Mesodermal cell (in vitro differentiated cells): ENCODE measurements at regions not wholly inside any gene's neighbourhood (a gene's known extent, or its start where the extent isn't known, plus 50 kb on each side); places are given as distances from the start of the nearest gene placed in this dataset.

Experiments used
- H3K27ac ChIP-seq: 2 replicates; pipeline ENCODE4 v1.7.0; 2013; ENCODE audit warnings: mild to moderate bottlenecking, low read depth, low read length, moderate library complexity; ENCODE audit not compliant: severe bottlenecking
- H3K36me3 ChIP-seq: 2 replicates; pipeline ENCODE4 v1.7.1; 2013; ENCODE audit warnings: mild to moderate bottlenecking, low read length, moderate library complexity; ENCODE audit not compliant: control insufficient read depth, insufficient read depth
- H3K4me1 ChIP-seq: one replicate; pipeline ENCODE4 v1.7.1; 2013; ENCODE audit warnings: mild to moderate bottlenecking, low read length; ENCODE audit not compliant: insufficient read depth, control insufficient read depth, poor library complexity, severe bottlenecking
- H3K4me3 ChIP-seq: 2 replicates; pipeline ENCODE4 v1.7.0; 2013; ENCODE audit warnings: low read length, control low read depth, mild to moderate bottlenecking; ENCODE audit not compliant: insufficient read depth, poor library complexity, severe bottlenecking; ENCODE audit errors: extremely low read depth
- H3K9me3 ChIP-seq: 2 replicates; pipeline ENCODE4 v1.7.1; 2013; ENCODE audit warnings: mild to moderate bottlenecking, low read length, moderate library complexity; ENCODE audit not compliant: control insufficient read depth
- WGBS, 2 experiments: methylation state at CpG; one replicate each; pipeline ENCODE4 v1.1.5; 2013; ENCODE audit warnings: missing lambda C conversion rate in 2 of 2; ENCODE audit not compliant: insufficient coverage in 2 of 2; 5-methylcytosine and 5-hydroxymethylcytosine counted together

DNA sequence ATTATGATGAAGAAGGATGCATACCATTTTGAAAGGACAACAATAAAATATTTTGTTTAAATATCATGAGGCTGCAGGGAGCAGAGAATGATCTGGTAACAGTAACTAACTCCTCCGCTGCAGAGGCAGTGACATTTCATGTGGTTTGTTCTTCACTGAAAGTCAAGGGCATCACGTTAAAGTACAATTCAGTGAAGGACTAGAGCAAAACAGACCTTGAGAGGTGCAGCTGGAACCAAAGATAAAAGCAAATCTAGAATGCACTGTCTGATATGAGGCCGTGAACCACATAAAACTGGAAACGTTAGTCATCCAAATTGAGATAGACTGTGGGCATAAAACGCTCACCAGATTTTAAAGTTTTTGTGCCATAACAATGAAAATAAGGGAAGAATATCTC, 522.9 kb upstream of the TNP1 start:
- Histone ChIP-seq H3K9me3 (no peaks in the 10 kb centered on the region), H3K4me3 (no peak overlapping the region), H3K36me3 (no peaks in the 10 kb centered on the region), H3K27ac (no peak overlapping the region), H3K4me1 (no peaks in the 10 kb centered on the region)
- whole genome bisulfite sequencing, 2 experiments = 94 to 100% methylated on average over 3 of the region's 5 CpGs

GRCh38 chr2:217379807-217380206, 519.9 kb upstream of the TNP1 start:
- no peaks in the 10 kb centered on the region for H3K36me3 ChIP-seq
- no peaks in the 10 kb centered on the region for H3K4me1 ChIP-seq
- H3K4me3 ChIP-seq = no peak overlapping the region
- no peaks in the 10 kb centered on the region for H3K9me3 ChIP-seq
- no peak overlapping the region for H3K27ac ChIP-seq
- 100% methylated on average over 4 to 6 of the region's 6 CpGs for WGBS, 2 experiments

DNA sequence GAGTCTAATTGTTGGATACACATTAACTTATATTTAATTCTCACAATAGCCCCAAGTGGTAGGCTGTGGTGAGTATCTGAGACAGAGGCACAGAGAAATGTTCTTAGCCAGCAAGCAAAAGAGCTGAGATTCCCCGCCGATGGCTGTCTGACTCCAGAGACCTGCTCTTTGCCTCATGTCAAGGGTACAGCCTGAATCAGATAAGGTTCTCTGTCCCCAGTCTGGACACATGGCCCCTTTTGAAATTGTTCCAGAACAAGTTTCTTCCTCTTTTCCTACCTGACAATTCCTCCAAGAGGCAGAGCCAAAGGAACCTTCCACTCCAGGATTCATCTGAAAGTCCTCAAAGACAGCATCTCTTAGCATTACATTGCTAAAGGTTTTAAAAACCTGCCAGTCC, 512.9 kb upstream of the TNP1 start:
- Histone ChIP-seq H3K9me3 (no peaks in the 10 kb centered on the region), H3K36me3 (no peaks in the 10 kb centered on the region), H3K4me1 (peaks cover under 1% of the 10 kb centered on the region), H3K4me3 (no peak overlapping the region), H3K27ac (no peak overlapping the region)
- 89 to 100% methylated on average over 2 of the region's 2 CpGs for WGBS, 2 experiments

DNA sequence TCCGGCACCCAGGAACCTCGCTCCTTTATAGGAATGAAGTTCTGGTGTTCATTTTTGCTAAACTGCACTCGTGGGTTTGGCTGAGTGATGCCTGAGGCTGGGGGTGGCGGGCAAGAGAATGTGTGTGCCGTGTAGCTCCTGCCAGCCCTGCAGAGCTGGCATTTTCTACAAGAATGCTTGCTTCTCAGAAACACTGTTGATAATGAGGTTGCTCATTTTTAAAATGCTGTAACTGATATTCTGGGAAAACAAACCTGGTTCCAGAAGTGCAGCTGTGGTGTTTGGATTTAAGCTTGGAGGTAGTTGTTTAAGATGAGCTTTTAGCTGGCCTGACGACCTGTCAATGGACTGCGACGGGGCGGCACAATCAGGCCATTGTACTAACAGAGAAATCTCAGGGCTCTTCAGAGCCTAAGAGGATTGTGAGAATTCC, 511.9 kb upstream of the TNP1 start:
- no peaks in the 10 kb centered on the region for H3K36me3 ChIP-seq
- 87 to 90% methylated on average over 7 to 8 of the region's 9 CpGs for WGBS, 2 experiments
- no peaks in the 10 kb centered on the region for H3K9me3 ChIP-seq
- H3K4me1 ChIP-seq = peaks cover 10% of the 10 kb centered on the region
- H3K4me3 ChIP-seq = no peak overlapping the region
- H3K27ac ChIP-seq = no peak overlapping the region

DNA sequence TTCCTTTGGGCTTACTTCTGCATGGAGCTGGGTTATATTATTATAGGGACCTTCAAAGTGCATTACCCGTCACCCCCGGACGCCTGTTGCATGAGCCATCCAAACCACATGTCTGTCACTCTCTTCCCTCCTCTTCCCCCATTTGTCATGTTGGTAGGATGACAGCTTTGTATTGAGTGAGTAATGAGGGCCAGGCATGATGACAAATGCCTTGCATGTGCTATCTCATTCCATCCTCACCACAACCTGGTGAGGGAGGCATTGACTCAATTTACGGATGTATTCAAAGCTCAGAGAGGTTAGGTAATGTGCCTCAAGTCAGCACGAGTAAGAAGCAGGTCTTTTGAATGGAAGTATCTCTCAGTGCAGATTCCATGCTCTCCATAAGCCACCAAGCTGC, 510.5 kb upstream of the TNP1 start:
- no peaks in the 10 kb centered on the region for H3K9me3 ChIP-seq
- H3K4me3 ChIP-seq = no peak overlapping the region
- no CpG with 5 or more reads among the region's 5 CpGs for WGBS, 2 experiments
- no peak overlapping the region for H3K27ac ChIP-seq
- no peaks in the 10 kb centered on the region for H3K36me3 ChIP-seq
- peaks cover 13% of the 10 kb centered on the region for H3K4me1 ChIP-seq

DNA sequence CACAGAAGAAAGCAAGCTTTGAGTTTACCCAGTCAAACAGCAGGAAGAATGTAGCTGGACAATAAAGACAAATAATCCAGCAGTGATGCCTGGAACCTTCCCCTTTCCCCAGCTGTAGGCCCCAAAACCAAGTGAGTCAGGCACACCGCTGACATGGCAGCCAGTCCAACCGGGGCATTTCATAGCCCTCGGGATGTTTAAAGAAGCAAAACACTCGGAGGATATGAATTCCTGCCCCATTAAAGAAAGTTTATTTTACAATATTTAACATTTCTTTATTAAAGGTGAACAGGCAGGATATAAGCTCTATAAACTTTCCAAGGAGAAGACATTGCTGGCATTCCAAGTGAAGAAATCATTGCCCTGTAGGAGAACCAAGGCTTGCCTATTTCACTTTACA, 507.6 kb upstream of the TNP1 start:
- Histone ChIP-seq H3K27ac (no peak overlapping the region), H3K4me1 (peaks cover 22% of the 10 kb centered on the region), H3K9me3 (no peaks in the 10 kb centered on the region), H3K36me3 (no peaks in the 10 kb centered on the region), H3K4me3 (no peak overlapping the region)
- 83 to 100% methylated on average over 1 of the region's 4 CpGs for WGBS, 2 experiments

DNA sequence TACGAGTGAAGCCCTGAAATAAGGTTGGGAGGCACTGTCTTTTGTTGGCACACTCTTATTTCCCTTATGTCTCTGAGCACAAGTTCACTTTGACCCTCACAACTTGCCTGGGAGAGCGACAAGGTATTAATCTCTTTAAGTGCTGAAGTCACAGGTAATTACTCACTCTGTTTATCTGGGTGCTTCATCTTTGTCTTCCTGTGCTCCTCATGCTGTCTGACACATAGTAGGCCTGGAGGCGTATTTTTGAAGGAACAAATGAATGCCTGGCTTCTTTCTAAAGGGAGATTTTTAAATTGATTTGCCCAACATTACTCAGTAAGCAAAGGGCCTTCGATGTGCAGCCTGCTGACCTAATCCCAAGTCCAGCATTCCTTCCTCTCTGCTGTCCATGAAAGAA, 507.1 kb upstream of the TNP1 start:
- no peak overlapping the region for H3K4me3 ChIP-seq
- no peak overlapping the region for H3K27ac ChIP-seq
- 80 to 85% methylated on average over 1 to 2 of the region's 4 CpGs for WGBS, 2 experiments

GRCh38 chr2:217366266-217366895, 506.5 kb upstream of the TNP1 start:
- Histone ChIP-seq H3K36me3 (no peaks in the 10 kb centered on the region), H3K27ac (no peak overlapping the region), H3K4me1 (peaks cover 22% of the 10 kb centered on the region), H3K9me3 (no peaks in the 10 kb centered on the region), H3K4me3 (no peak overlapping the region)
- WGBS, 2 experiments = 83% methylated on average over 2 of the region's 4 CpGs; no CpG with 5 or more reads in 1 of the 2 experiments

More for the DNA sequence above, 507.1 kb upstream of the TNP1 start:
- no peaks in the 10 kb centered on the region for H3K36me3 ChIP-seq
- no peaks in the 10 kb centered on the region for H3K9me3 ChIP-seq
- peaks cover 22% of the 10 kb centered on the region for H3K4me1 ChIP-seq

GRCh38 chr2:217365656-217366055, 505.8 kb upstream of the TNP1 start:
- Histone ChIP-seq H3K36me3 (no peaks in the 10 kb centered on the region), H3K9me3 (no peaks in the 10 kb centered on the region), H3K27ac (no peak overlapping the region), H3K4me1 (peaks cover 27% of the 10 kb centered on the region), H3K4me3 (no peak overlapping the region)
- WGBS, 2 experiments = 86 to 97% methylated on average over 1 to 3 of the region's 3 CpGs

- Histone ChIP-seq H3K4me1 (peaks cover 30% of the 10 kb centered on the region), H3K36me3 (no peaks in the 10 kb centered on the region), H3K9me3 (no peaks in the 10 kb centered on the region), H3K27ac (no peak overlapping the region), H3K4me3 (no peak overlapping the region)
Observed at GRCh38 chr2:217364224-217364623, 504.4 kb upstream of the TNP1 start.

DNA sequence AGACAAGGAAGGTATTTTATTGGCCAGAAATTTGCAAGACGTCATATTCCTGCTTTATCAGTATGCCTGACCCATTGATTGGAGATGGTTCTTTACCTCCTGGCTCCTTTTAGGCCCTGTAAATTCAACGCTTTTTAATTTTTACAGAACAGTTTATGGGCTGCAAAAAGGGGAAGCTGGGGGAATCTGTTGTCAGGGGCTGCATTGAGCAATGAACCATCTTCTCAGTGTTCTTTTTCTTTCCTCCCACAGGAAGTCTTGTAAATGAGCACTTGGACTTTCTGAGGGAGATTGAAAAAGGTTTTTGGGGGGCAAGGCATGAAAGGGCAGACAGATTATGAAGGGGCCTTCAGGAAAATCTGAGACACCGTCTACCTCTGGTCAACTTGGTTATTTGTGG, 503.6 kb upstream of the TNP1 start:
- WGBS, 2 experiments = 71 to 100% methylated on average over 1 to 2 of the region's 3 CpGs
- Histone ChIP-seq H3K27ac (no peak overlapping the region), H3K4me3 (no peak overlapping the region)

More for the DNA sequence above, 503.6 kb upstream of the TNP1 start:
- Histone ChIP-seq H3K36me3 (no peaks in the 10 kb centered on the region), H3K9me3 (no peaks in the 10 kb centered on the region), H3K4me1 (peaks cover 30% of the 10 kb centered on the region)
